ENCODE measurements at regions not wholly inside any gene's neighbourhood (a gene's known extent, or its start where the extent isn't known, plus 50 kb on each side); places are given as distances from the start of the nearest gene placed in this dataset.
"Not testable (repeated sequence)": the region's sequence is repeated elsewhere in the genome, so short reads cannot be mapped to it uniquely, and the experiment has no call there.

DNA sequence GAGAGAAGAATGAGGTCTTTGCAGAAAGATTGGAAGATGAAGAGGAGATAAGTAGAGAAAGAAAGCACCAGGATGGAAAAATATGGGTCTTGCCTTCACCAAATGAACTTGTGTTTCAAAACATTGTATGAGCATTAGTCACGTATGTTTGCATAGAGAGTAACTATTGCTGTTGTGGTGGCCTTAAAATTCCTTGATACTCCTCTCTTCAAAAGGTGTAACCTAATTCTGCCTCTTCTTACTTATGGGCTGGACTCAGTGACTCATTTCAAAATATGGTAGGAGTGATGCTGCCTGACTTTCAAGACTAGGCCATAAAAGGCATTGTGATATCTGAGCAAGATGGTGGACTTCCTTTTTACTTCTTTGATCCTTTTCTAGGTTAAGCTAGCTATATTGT, 228.7 kb upstream of the ZNF385D start:
- DNase-seq (ENCODE audit: low spot score) = no peak

DNA sequence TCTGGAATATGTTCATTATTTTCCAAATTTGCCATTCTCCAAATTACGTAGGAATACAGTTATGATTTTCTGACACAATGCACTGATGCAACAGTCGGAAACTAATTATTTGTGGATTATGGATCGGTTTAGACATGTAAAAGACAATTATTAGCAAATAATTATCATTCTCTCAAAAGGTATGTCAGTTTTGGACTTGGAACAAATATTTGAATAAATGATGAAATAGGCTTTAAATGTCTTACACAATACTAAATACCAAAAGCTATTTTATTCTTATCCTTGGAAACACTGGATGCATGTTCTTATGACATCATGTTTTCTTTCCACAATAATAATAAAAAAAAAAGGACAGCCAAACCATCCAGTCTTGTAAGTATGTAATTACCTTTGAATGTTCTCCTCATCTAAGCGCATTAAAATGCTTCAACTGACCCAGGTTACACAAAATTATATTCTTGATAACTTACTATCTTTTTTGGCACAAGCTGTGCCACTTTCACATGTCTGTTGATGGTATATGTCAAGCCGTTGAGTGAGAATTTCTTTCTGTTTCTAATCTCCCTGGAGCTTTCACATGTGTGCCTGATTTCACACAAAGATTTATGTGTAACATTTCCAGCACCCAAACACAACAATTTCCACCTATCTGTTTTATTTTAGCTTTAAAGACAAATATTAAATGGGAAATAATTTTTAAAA, 238.5 kb upstream of the ZNF385D start:
- DNase-seq (ENCODE audit: low spot score) = no peak

DNA sequence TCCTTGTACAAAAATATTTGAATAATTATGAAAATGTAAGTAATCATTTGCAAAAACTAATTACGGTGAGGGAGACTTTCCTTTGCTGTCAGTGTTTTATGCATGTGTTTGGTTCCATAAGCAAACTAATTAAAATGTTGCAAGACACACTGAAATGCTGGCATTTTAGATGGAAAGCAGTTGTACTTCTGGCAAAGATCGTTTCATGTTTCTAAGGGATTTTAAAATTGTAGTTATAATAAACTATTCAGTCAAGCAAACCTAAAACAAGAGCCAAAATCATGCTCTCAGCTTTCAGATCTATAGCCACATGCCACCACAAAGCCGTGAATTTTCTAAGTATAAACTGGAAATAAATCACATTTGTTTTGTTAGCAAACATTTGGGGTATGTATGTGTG, 240.1 kb upstream of the ZNF385D start:
- DNase-seq (ENCODE audit: low spot score) = no peak

DNA sequence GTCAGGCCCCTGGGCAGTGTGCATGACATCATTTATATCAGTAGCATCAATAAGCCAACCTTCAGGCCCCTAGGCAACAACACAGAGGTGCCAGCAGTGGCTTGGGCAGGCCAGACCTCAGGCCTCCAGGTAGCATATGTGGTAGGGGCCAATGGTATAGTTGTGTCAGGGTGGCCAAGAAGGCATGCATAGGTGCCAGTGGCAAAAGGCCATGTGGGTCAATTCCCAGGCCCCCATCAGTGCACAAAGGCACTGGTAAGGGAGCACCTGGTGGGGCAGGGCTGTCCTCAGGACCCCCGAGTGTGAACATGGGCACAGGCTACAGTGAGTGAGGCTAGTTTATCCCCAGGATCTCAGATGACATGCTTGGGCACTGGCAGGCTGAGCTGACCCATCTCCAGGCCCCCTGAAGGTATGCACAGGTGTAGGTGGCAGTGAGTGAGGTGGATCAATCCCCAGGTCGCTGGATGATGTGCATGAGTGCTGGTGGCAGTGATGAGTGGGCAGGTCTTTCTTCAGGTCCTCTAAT, 244.1 kb upstream of the ZNF385D start:
- no peak for DNase-seq (ENCODE audit: low spot score)

DNA sequence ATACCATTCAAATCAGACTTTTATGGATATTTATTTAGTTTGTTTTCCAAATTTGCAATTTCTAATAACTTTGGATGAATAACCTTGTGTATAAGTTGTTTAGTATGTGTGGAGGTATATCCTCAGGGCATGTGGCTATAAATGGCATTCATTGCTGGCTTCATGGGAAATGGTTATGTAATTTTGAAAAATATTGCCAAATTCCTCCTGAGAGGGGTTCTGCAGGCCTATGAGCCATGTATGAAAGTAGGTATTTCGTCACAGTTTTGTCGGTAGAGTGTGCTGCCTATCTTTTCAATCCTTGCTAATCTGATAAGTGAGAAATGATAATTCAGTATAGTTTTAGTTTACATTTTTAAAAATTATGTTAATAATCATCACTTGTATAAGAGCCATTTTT, 256.4 kb upstream of the ZNF385D start:
- no peak for DNase-seq (ENCODE audit: low spot score)

DNA sequence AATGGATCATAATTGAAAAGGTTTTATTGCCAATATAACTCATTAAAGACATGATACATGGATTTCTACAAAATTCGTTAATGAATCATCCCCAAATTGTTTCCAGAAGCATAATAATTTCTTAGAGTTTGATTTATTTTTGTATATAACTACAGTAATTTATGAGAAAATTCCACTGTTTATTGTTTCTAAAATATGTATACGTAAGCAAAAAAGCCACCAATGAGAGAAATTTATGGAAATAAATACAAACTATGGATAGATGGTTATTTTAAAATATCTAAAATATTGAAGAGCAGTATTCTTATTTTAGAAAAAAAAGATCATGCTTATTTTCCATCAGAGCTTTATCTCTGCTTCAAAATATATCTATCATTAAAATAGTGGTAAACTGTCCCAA, 260.0 kb upstream of the ZNF385D start:
- DNase-seq (ENCODE audit: low spot score) = no peak

DNA sequence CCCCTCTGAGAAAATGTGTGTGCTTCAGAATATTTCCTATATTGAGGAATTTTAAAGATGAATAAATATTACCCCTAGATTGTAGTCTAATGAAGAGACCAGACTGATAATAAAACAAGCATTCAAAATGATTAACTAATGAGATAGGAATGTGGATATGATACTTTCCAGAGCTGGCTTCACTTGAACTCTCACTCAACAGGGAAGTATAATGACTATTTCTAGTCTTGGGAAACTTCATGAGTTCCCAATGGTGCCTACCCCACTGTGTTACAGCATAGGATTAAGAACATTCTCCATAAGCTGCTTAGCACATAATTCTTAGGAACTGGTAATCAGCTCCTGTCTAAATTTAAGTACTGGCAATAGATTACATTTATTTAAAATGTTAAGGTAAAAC, 261.5 kb upstream of the ZNF385D start:
- no peak for DNase-seq (ENCODE audit: low spot score)

DNA sequence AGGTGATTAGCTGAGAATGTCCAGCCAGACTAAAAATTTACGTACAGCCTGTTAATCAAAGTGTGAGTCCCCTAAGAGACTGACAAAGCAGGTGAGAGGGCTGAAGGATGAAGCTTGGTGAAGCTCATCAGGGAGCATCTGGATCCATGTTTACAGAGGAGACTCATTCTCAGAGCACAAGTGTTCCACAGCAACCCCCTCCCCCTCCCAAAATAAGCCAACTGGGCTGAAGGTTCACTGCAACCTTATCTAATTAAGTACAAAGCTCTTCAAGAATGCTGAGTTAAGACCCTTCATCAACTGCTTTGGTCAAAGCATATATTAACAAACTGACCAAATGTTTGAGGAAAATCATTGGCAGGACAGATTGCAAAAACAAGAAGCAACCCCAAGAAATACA, 262.6 kb upstream of the ZNF385D start:
- DNase-seq (ENCODE audit: low spot score) = no peak

DNA sequence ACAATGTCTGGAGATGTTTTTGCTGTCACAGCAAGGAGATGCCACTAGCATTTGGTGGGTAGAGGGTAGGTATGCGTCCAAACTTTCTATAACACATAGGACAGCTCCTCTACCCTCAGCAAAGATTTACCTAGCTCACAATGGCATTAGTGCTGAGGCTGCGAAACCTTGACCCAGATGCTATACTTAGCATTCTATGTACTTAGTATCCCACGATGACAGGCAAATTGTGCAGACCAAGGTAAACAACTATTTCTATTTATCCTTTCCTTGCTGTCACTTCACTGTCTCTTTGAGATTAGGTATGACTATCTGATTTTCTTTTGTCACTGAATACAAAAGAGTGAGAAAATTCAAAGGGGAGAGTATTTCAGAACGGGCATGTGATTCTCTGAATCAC, 265.2 kb upstream of the ZNF385D start:
- no peak for DNase-seq (ENCODE audit: low spot score)

DNA sequence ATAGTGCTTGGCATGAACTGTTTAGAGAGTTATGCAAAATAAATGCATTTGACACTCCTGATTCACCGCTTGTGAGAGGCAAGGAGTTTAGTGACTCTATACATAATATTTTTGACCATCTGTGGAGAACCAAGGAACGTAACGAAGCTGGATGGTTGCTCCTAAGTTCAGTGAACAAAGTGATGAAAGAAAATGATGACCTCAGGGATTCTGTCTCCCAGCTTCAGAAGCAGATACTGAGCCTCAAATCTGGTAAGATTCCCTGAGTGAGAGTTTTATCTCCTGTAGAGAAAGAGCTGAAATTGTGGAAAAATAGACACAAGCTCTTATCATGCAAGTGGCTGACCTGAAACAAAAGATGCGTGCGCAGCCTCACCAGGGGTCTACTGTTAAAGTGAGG, 273.6 kb upstream of the ZNF385D start:
- not testable (repeated sequence) for DNase-seq (ENCODE audit: low spot score)

DNA sequence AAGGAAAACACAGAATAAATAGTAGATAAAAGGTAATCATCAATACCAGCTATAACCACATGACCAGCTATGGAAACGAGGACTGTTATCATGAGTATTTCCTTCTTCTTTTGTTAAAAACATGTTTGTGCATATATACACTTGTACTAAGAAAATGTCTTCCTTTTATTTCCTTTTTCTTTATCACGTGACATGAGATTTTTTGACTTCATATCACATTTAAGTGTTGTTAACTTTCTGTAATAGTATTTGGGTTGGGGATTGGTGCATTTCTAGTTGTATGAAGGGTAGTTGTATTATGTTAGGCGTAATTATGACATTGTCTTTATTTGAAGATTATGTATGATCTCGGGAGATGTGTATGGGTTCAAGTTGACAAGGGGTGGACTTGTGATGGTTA, 278.5 kb upstream of the ZNF385D start:
- no peak for DNase-seq (ENCODE audit: low spot score)

DNA sequence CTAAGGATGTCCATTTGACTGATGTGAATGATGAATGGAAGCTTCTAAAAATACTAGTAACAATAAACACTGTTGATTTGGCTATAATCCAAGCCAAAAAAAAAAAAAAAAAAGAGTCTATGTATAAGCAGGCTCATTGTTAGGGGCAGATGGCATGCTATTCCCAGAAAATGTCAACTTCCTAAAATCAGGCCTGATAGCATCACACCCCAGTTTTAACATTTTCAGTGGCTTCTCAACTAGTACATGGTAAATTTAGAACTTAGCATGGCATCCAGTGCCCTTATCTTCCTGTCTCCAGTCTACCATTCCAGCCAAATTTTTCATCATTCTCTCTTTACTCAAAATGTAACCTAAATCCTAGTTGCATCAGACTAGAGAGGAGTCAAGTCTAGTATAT, 288.2 kb upstream of the ZNF385D start:
- no peak for DNase-seq (ENCODE audit: low spot score)

DNA sequence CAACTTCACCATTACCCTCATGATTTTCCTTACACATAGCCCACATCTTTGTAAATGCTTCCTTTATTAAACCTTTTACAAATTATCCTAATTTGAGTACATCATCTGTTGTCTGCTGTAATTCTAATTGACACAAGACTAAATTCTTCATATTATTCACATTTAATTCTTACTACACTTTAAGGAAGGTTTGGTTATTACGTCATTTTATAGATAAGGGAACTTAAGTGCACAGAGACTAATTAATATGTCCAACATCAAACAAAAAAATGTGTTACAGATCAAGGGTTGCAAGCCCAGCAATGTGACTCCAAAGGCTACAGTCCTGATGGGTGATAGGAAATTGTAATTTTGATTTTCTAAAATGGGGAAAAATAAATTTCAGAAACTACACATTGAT, 289.1 kb upstream of the ZNF385D start:
- no peak for DNase-seq (ENCODE audit: low spot score)

DNA sequence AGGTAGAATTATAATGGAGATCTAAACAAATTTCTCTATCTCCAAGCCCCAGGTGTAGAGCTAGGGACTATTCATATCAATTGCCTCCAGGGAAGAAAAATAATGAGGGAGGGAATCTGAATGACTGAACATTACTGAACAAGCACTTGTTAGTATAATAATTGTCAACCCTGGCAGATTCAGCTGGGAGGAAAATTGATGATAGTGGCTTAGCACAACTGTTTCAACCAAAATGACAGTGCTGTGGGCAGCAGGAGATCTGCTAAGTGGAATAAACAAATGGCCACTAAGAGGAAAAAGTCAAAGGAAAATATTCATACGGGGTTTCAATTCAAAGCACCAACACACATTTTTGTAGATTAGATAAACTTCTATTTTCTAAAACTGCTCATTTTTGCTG, 294.9 kb upstream of the ZNF385D start:
- DNase-seq (ENCODE audit: low spot score) = no peak

DNA sequence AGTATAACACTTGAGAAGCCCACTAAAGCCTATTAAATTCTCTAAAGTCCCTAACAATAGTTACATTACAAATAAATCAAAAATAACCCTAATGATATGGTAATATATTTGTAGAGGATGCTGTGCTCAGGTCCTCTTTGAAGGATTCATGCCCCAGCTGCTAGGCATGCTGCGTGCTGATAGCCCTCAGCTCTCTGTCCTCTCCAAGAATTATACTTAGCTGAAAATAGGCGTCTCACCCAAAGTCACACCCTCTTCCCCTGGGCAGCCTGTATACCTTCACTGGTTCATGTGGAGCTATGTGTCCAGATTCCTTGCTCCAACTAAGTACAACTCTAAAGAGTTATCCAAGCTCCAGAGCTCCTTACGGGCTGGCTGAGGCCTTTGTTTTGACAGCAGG, 312.5 kb upstream of the ZNF385D start:
- no peak for DNase-seq (ENCODE audit: low spot score)

DNA sequence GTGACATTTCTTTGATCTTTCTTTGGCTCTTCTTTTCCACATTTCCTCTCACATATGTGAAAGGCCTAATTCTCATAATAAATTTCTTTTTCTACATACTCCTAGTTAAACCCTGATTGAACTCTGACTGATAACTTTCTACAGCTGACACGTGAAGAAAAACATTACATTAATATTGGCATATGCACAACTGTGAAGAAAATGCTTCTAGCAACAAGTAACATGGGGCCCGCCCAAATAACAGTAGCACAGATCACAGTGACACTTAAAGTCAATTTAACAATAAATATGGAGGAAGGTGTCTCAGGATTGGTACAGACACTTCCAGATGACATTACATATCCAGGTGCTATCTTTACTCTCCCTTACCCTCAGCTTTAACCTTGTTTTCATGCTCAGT, 317.6 kb upstream of the ZNF385D start:
- no peak for DNase-seq (ENCODE audit: low spot score)

DNA sequence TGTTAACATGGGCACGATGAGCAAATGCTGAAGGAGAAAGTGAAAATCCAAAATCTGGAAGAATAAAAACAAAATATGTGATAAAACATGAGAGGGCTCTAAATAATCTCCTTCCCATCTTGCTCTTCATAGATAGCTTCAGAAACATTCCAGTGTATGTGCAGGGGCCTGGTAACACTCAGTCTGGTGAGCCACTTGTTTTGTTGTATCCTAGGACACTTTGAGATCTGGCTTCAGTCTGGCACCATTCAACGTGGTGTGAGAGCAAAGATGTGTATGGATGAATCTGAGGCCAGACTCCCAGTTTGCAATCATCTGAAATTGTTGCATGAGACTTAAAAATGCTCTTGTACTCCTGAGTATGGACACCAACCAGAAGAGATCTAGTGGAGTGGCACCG, 337.2 kb upstream of the ZNF385D start:
- DNase-seq (ENCODE audit: low spot score) = no peak

DNA sequence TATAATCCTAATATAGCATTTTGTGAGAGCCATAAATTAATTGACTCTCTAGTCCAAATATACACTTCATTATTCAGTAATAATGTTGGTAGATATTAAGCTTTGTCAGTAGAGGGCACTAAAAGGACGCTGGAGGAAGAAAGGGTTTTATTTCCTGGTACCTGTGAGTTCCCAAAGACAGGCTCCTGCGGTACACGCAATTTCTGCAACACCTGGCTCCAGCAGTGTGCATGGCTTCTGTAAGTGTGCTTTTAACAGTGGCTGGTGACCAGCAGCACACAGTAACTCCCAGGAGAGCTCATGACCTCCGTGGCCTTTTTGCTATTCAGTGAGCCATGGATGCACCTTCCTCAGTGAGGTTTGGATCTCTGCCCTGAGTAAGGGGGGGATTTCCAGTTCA, 338.3 kb upstream of the ZNF385D start:
- DNase-seq (ENCODE audit: low spot score) = peak; percentile 43

DNA sequence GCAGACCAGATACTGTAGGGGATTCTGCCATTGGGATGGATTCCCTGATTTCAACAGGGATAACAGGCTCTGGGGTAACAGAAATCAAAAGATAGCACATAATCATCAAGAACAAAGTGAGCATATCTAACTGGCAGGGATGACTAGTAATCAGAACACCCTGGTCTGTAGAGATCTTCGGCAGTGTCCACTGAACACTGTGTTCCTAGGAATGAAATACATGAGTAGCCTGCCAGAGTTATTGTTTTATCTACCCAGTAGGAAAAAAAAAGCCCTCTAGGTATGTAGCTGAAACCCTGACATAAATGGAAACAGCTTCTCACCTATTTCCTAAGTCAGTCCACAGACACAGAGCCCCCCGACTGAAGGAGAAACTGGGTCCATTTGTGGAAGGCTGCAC, 340.3 kb upstream of the ZNF385D start:
- no peak for DNase-seq (ENCODE audit: low spot score)

DNA sequence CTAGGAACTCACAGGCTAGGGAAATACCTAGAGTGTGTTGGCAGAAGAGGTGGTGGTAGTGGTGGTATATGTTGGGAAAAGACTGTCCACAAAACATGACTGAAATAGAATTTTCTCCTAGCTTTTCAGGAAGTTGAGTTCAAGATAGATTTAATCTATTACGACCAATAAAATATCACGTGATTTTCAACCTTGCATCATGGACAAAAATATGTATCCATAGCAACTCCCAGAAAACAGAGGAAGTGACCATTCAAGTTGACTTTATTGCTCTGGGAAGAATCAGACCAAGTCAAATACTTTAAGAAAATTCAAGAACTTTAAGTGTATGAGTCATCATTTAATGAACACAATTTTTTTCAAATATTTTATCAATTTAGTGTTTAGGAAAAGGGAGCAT, 347.0 kb upstream of the ZNF385D start:
- DNase-seq (ENCODE audit: low spot score) = no peak

DNA sequence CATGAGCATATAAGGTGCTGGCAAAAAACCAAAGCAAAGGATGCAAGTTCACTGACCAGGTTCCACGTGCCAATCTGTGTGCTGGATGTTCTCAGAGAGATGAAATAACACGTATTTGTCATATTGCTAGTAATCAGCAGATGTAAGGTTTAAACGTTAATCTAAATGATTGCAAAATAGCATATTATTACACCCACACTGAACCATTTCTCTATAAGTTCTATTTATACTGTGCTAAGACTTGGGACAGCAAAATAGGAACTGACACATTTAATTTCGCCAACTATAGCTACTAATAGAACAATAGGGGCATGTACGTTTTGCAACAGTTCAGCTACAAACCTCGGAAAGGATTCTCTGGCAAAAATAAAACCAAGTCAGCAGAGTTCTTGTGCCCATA, 350.3 kb upstream of the ZNF385D start:
- DNase-seq (ENCODE audit: low spot score) = no peak

DNA sequence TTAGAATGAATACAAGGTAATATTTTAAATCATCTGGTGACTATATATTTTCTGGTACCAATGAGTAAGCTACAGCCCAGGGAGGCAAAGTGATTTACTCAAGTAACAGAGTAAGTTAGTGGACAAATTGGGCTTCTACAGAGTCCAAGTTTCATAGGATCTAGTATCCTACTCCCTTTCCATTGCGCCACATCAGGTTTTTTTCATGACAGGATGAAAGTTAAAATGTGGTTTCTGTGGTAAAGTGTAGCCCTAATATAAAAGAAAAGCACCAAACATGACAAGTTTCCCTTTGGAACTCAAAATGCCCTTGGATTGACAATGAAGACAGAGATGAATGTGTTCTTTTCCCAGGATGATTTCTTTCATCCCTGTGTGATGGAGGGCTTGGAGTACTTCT, 350.8 kb upstream of the ZNF385D start:
- DNase-seq (ENCODE audit: low spot score) = no peak

DNA sequence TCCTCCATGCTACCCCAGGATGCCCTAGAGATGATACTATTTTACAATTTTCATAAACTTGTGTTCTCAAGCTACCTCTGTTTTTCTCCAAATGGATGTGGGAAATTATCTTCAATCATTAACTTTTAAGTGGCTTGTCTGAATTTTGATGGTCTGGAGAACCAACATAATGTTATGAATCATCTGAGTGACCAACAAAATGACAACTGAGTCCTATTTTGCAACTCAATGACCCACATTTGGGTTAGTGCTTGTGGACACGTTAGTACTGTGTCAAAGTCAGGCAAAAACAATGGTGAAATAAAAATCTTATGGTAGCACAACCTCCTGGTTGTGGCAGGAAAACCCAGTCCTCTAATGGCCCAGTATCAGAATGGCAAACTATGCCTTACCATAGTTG, 352.4 kb upstream of the ZNF385D start:
- DNase-seq (ENCODE audit: low spot score) = no peak

All from SK-N-DZ (cell line).